K562 (cell line): ENCODE measurements at regions not wholly inside any gene's neighbourhood (a gene's known extent, or its start where the extent isn't known, plus 50 kb on each side); places are given as distances from the start of the nearest gene placed in this dataset.
A peak's percentile ranks its signal among the peaks of the same experiment; 100 is the strongest.

Experiments
- ATAC-seq: fragments of 200-7000 bp; cut with Tn5 transposase; 3 replicates; pipeline ENCODE4 v1.9.1; 2020; ENCODE audit warnings: moderate library complexity
- BruUV-seq: library from RNA; stranded (reverse); fragments of 400-500 nt; replicated peaks from 2 replicates; lab custom pipeline; 2021; lab: Mats Ljungman, UMichigan
- CTCF ChIA-PET: fragments of 300-600 bp; formaldehyde crosslinking; extraction: SDS; loops from one replicate; lab custom pipeline; 2021; ENCODE audit warnings: low intra/inter-chr PET ratio; lab: Yijun Ruan, JAX
- POLR2A ChIA-PET: fragments of 300-600, 350-650 bp; sonication (Branson Sonifier 250); formaldehyde crosslinking; extraction: SDS; loops from one replicate; lab custom pipeline; 2021; ENCODE audit warnings: antibody characterized with exemption, inconsistent platforms; lab: Yijun Ruan, JAX
- DNase-seq, 4 experiments: peaks; one replicate each; pipeline versions ENCODE4 v3.0.0 to v3.0.0-alpha.2; 2011 to 2018; ENCODE audit warnings: low spot score in 3 of 4, mixed read lengths in 3 of 4; ENCODE audit errors: extremely low read depth in 1 of 4
- FAIRE-seq: peaks from 2 replicates; lab custom pipeline; 2011; peaks lifted over from hg19 to GRCh38; lab: Jason Lieb, UNC
- H2AFZ ChIP-seq: 2 replicates; pipeline ENCODE4 v1.6.0; 2011; ENCODE audit warnings: low read depth, low read length, control low read depth, inconsistent platforms
- H3K27ac ChIP-seq: fragments of 200-600 bp; 3 replicates; pipeline ENCODE4 v1.8.0; 2011; ENCODE audit warnings: low read depth, mild to moderate bottlenecking, control low read depth, inconsistent platforms, low read length, moderate library complexity, mixed read lengths; ENCODE audit errors: extremely low read depth
- H3K27me3 ChIP-seq, 2 experiments: fragments of 300-600 bp in 1 of 2; 2 replicates in 1 of 2; 3 replicates in 1 of 2; pipeline versions ENCODE4 v1.6.0 to v1.8.0; 2011; ENCODE audit warnings: inconsistent platforms in 2 of 2, low read length in 2 of 2, mild to moderate bottlenecking in 1 of 2, mixed read lengths in 1 of 2, moderate library complexity in 1 of 2; ENCODE audit not compliant: control insufficient read depth in 2 of 2, insufficient read depth in 2 of 2
- H3K36me3 ChIP-seq: fragments of 300-600 bp; 3 replicates; pipeline ENCODE4 v1.8.0; 2011; ENCODE audit warnings: mild to moderate bottlenecking, low read length, inconsistent platforms; ENCODE audit not compliant: control insufficient read depth, insufficient read depth
- H3K4me1 ChIP-seq, 2 experiments: fragments of 200-600 bp in 1 of 2; replicated peaks in 1 of 2; 2 replicates in 1 of 2; 3 replicates in 1 of 2; pipeline versions ENCODE4 v1.5.1 to v1.8.0; 2011; ENCODE audit warnings: inconsistent platforms in 2 of 2, low read length in 2 of 2, mild to moderate bottlenecking in 1 of 2, mixed read lengths in 1 of 2, moderate library complexity in 1 of 2; ENCODE audit not compliant: control insufficient read depth in 2 of 2, insufficient read depth in 2 of 2
- H3K4me2 ChIP-seq: 2 replicates; pipeline ENCODE4 v1.6.1; 2011; ENCODE audit warnings: low read length, control low read depth, inconsistent platforms, mixed read lengths; ENCODE audit not compliant: insufficient read depth
- H3K4me3 ChIP-seq: fragments of 200-600 bp; sonication (generic), shearing (Covaris generic); 2 replicates; pipeline ENCODE4 v1.5.1; 2016; ENCODE audit warnings: control low read depth, inconsistent platforms
- H3K79me2 ChIP-seq: fragments of 200-600 bp; 3 replicates; pipeline ENCODE4 v1.8.0; 2011; ENCODE audit warnings: low read length, inconsistent platforms; ENCODE audit not compliant: control insufficient read depth, insufficient read depth
- H3K9ac ChIP-seq, 2 experiments: 2 replicates each; pipeline versions ENCODE4 v1.6.0 to v1.6.1; 2011; ENCODE audit warnings: low read depth in 2 of 2, low read length in 2 of 2, control low read depth in 1 of 2, inconsistent platforms in 1 of 2, mild to moderate bottlenecking in 1 of 2, mixed read lengths in 1 of 2; ENCODE audit not compliant: insufficient read depth in 1 of 2
- H3K9me1 ChIP-seq: one replicate; pipeline ENCODE4 v1.6.0; 2011; ENCODE audit warnings: inconsistent platforms, mild to moderate bottlenecking, low read length, moderate library complexity; ENCODE audit not compliant: control insufficient read depth, insufficient read depth
- H3K9me3 ChIP-seq: replicated peaks from 2 replicates; pipeline ENCODE4 v1.5.1; 2011; ENCODE audit warnings: low read depth, low read length, inconsistent platforms; ENCODE audit not compliant: control insufficient read depth, insufficient read depth
- H4K20me1 ChIP-seq: replicated peaks from 2 replicates; pipeline ENCODE4 v1.6.1; 2011; ENCODE audit warnings: low read length, inconsistent platforms, mixed read lengths; ENCODE audit not compliant: control insufficient read depth, insufficient read depth
- AFF4 ChIP-seq: sonication (generic); formaldehyde crosslinking; IDR thresholded peaks from 2 replicates; pipeline ENCODE4 v1.8.0; 2023; ENCODE audit warnings: mild to moderate bottlenecking, missing genetic modification reagents
- BACH1 ChIP-seq: fragments of 200-800 bp; sonication (Bioruptor generic); IDR thresholded peaks from 2 replicates; pipeline ENCODE4 v1.6.1; 2016; ENCODE audit warnings: missing genetic modification characterization, missing compliant biosample characterization
- FOXA1 ChIP-seq: fragments of 450-650 bp; IDR thresholded peaks from 2 replicates; pipeline ENCODE4 v1.6.1; 2016; ENCODE audit warnings: mild to moderate bottlenecking, borderline replicate concordance
- MAZ ChIP-seq, 2 experiments: fragments of 450-650 bp in 1 of 2; sonication (generic) in 1 of 2; formaldehyde crosslinking; IDR thresholded peaks in 1 of 2; conservative IDR thresholded peaks in 1 of 2; 2 replicates each; pipeline versions ENCODE4 v1.4.0 to v1.5.0; 2020; ENCODE audit warnings: mild to moderate bottlenecking in 1 of 2, missing genetic modification reagents in 1 of 2
- NFIC ChIP-seq: fragments of 450-650 bp; IDR thresholded peaks from 2 replicates; pipeline ENCODE4 v1.6.1; 2017; ENCODE audit warnings: mild to moderate bottlenecking, inconsistent platforms
- WGBS: fragments of 100-300 bp; shearing (Covaris generic); methylation state at CpG from one replicate; pipeline ENCODE4 v1.1.6; 2016; ENCODE audit warnings: low coverage, mixed read lengths; ENCODE audit not compliant: insufficient coverage; ENCODE audit errors: missing lambda C conversion rate; 5-methylcytosine and 5-hydroxymethylcytosine counted together
- in situ Hi-C: fragments of 300-500 bp; cut with MboI; formaldehyde crosslinking; loops from 4 replicates; pipeline ENCODE4 v1.15.0; 2018; ENCODE audit warnings: inconsistent platforms, mixed read lengths
- intact Hi-C: fragments of 100-400 bp; cut with micrococcal nuclease; formaldehyde crosslinking; loops from 2 replicates; pipeline ENCODE4 v1.14.2; 2022

- ATAC-seq (no peak), FAIRE-seq (no peak)
- POLR2A ChIA-PET = interaction anchor here (0.6 to 1.1 kb wide), 3 partner anchors 8 to 434 kb away, joined by 3 read pairs; no protein-coding TSS in a partner anchor
- no peak overlapping the region for H3K27ac ChIP-seq
- CTCF ChIA-PET = no interaction called here
- no peaks in the 10 kb centered on the region; the same call in 1 of the 2 replicates for H3K9me3 ChIP-seq
- peaks cover 0 to 6% of the 10 kb centered on the region in 2 experiments; a peak in 2 of 5 replicates for H3K4me1 ChIP-seq
- no peak overlapping the region for H3K4me3 ChIP-seq
- intact Hi-C loops = no loop called here
- peak overlapping the region; percentile 72; the same call in 1 of the 2 replicates for H2AFZ ChIP-seq
- H3K36me3 ChIP-seq = no peaks in the 10 kb centered on the region
- H4K20me1 ChIP-seq = 0 out of 2 replicates have a peak, but pooled peaks cover 6% of the 10 kb centered on the region
- H3K27me3 ChIP-seq = peaks cover 19 to 72% of the 10 kb centered on the region in 2 experiments
- in situ Hi-C loops = no loop called here
- TF ChIP-seq MAZ (CRISPR knock-in tag; conservative IDR thresholded peaks at IDR 0.05 in 1 of 2, IDR thresholded peaks at IDR 0.05 in 1 of 2) = no peak
- TF ChIP-seq BACH1 (tag) = no peak
- TF ChIP-seq NFIC = no peak
- no peak for TF ChIP-seq FOXA1
- TF ChIP-seq AFF4 (CRISPR knock-in tag) = no peak
- TF ChIP-seq, all 486 proteins: peak for 0
- H3K79me2 ChIP-seq = no peaks in the 10 kb centered on the region
- H3K9ac ChIP-seq = no peak overlapping the region
- H3K9me1 ChIP-seq = peaks cover 3% of the 10 kb centered on the region
- H3K4me2 ChIP-seq = no peak overlapping the region
- 12% methylated on average over 7 of the region's 7 CpGs for WGBS
- BruUV-seq = no TSS peak
- no peak for DNase-seq
These were observed 141.7 kb downstream of the MRM1 start for GRCh38 chr17:36743130-36743529.
